ENCODE measurements at regions not wholly inside any gene's neighbourhood (a gene's known extent, or its start where the extent isn't known, plus 50 kb on each side); places are given as distances from the start of the nearest gene placed in this dataset.
"Not testable (repeated sequence)": the region's sequence is repeated elsewhere in the genome, so short reads cannot be mapped to it uniquely, and the experiment has no call there.

DNA sequence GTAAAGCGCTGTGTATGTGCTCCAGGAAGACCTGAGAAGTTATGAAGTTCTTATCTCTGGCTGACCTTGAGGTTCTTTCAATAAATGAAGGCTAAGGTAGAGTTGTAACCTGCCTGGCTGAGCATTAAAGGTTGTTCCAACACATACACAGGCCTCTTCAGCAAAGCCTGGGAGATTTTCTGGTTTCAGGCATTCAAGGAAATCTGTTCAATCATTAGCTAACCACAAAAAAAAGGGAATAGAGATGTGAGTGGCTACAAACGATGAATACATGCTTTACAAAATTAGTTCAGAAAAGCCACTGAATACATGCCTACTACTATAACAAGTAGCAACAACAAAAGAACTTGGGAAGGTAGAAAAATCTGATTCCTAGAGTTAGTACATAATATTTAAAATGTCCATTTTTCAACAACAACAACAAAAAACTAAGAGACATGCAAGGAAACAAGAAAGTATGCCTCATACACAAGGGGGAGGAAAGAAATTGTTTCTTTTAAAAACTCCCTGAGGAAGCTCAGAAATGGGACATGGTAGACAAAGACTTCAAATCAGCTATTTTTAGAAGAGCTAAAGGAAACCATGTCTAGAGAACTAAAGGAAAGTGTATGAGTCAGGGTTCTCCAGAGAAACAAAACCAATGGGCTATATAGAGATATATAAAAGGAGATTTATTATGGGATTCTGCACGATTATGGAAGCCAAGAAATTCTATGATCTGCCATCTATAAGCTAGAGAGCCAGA is 191.5 kb upstream of the IPO5 start:
- TF ChIP-seq, protein P1, sequence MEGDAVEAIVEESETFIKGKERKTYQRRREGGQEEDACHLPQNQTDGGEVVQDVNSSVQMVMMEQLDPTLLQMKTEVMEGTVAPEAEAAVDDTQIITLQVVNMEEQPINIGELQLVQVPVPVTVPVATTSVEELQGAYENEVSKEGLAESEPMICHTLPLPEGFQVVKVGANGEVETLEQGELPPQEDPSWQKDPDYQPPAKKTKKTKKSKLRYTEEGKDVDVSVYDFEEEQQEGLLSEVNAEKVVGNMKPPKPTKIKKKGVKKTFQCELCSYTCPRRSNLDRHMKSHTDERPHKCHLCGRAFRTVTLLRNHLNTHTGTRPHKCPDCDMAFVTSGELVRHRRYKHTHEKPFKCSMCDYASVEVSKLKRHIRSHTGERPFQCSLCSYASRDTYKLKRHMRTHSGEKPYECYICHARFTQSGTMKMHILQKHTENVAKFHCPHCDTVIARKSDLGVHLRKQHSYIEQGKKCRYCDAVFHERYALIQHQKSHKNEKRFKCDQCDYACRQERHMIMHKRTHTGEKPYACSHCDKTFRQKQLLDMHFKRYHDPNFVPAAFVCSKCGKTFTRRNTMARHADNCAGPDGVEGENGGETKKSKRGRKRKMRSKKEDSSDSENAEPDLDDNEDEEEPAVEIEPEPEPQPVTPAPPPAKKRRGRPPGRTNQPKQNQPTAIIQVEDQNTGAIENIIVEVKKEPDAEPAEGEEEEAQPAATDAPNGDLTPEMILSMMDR (IDR thresholded peaks at IDR 0.05; ENCODE audit: low read length, missing control alignments) = no peak
- DNase-seq (ENCODE audit: low read depth) = no peak
- no peak overlapping the region for H3K4me3 ChIP-seq (replicated peaks; ENCODE audit: low read depth, low read length)

DNA sequence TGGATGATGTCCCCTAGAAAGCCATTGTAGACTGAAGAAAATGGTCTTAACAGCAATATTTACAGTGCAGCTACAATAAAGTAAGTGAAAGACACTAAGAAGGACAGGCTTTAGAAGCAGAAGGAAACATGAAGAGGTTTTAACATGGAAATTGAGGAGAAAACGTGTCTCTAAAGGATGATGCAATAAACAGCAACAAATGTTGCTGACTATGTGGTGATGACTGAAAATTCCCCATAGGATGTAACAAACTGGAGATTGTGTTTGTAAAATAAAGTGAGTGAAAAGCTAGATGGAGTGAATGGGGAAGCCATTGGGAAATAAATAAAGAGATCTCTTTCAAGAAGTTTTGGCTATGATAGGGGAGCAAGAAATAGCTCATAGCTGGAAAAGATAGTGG is 186.7 kb upstream of the IPO5 start:
- no peak overlapping the region for H3K4me3 ChIP-seq (replicated peaks; ENCODE audit: low read depth, low read length)
- DNase-seq (ENCODE audit: low read depth) = no peak
- TF ChIP-seq, protein P1 (IDR thresholded peaks at IDR 0.05; ENCODE audit: low read length, missing control alignments) = no peak

DNA sequence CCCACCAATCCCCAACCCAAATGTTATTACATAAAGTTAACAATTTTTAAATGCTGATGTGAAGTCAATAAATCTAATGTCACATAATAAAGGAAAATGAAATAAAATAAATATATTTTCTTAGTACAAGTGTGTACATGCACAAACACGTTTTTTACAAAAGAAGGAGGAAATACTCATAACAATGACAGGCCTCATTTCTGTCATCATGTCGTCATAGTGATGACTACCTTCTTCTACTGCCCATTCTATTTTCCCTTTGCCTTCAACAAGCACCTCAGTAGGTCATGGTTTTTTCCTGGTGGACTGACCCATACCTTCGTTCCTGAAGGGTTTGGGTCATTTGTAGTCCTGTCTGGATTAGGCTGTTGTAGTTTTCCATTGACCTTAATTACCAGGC is 185.3 kb upstream of the IPO5 start:
- DNase-seq (ENCODE audit: low read depth) = no peak
- no peak overlapping the region for H3K4me3 ChIP-seq (replicated peaks; ENCODE audit: low read depth, low read length)
- TF ChIP-seq, protein P1 (IDR thresholded peaks at IDR 0.05; ENCODE audit: low read length, missing control alignments) = no peak

DNA sequence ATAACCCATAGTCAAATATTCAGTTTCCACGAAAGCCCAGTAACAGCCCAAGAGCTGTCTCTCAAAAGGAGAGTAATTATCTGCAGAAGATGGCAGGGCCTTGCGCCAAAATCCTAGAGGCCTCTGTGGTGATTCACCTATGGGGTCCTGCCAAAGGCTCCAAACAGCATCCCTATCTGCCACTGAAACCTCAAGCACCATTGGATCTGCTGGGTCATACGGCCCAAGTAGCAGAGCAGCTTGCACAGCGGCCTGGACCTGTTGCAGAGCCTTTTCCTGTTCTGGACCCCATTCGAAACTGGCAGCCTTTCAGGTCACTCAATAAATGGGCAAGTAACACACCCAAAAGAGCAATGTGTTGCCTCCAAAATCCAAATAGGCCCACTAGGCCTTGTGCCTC is 183.2 kb upstream of the IPO5 start:
- H3K4me3 ChIP-seq (replicated peaks; ENCODE audit: low read depth, low read length); DNase-seq (ENCODE audit: low read depth): not testable (repeated sequence)

DNA sequence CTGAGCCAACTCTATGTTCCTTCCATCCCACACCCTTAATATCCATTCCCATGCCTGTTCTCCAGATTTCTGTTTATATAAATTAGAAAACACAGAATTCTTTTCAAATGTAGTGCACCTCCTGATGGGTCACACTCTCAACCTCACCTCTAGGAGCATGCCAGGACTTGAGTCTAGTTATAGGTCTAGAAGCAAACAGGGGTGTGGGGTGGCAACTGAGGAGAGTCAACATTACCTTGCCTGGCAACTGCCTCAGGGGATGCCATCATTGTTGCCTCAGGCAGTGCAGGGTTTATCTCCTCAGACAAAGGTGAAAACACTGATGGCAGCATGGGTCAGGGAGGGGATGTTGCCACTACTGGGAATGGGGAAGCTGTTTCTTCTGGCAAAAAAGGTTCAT is 181.0 kb upstream of the IPO5 start:
- not testable (repeated sequence) for H3K4me3 ChIP-seq (replicated peaks; ENCODE audit: low read depth, low read length); DNase-seq (ENCODE audit: low read depth)

DNA sequence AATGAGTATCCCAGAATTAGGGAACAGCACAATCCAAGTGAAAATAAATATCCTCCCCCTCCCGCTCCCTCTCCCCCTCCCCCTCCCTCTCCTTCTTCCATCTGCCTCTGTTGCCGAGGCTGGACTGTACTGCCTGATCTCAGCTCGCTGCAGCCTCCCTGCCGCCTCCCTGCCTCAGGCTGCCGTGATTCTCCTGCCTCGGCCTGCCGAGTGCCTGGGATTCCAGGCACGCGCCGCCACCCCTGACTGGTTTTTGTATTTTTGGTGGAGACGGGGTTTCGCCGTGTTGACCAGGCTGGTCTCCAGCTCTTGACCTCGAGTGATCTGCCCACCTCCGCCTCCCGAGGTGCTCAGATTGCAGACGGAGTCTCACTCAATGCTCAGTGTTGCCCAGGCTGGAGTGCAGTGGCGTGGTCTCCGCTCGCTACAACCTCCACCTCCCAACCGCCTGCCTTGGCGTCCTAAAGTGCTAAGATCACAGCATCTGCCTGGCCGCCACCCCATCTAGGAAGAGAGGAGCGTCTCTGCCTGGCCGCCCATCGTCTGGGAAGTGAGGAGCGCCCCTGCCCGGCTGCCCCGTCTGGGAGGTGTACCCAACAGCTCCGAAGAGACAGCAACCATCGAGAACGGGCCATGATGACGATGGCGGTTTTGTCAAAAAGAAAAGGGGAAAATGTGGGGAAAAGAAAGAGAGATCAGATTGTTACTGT is 178.9 kb upstream of the IPO5 start:
- DNase-seq (ENCODE audit: low read depth); H3K4me3 ChIP-seq (replicated peaks; ENCODE audit: low read depth, low read length): not testable (repeated sequence)

DNA sequence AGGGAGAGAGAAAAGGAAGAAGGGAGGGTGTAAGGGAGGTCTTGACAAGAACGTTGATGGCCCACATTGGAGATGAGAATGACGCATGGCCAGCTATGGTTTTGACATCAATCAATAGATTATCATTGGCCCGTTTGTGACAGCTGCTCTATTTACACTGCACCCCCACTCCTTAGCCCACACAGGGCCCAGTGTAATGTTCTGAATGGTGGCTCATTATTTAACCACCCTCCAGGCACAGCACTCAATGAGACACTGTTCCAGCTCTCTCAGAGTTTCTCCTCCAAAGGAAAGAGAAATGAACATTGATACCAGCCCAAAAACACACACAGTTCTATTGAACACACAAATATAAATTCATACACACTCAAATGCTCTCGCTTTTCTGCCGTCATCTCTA is 173.0 kb upstream of the IPO5 start:
- no peak overlapping the region for H3K4me3 ChIP-seq (replicated peaks; ENCODE audit: low read depth, low read length)
- TF ChIP-seq, protein P1 (IDR thresholded peaks at IDR 0.05; ENCODE audit: low read length, missing control alignments) = no peak
- no peak for DNase-seq (ENCODE audit: low read depth)

DNA sequence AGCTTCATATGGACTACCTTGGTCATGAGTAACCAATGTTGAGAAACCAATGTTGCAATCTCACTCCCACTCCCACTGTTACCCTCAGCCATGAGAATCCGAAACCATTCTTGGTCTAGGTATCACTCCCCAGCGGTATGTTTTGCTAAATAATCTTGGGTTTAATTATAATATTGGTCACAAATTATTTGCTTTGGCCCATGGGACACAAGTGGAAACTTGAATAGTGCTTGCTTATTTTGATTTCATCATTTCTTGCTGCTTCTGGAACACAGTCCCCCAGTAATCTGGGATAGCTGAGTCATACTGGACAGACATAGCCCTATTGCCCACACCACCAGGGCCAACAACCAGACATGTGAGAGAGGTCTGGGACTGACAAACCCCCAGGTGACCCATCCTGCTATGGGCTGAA is 171.6 kb upstream of the IPO5 start:
- TF ChIP-seq, protein P1 (IDR thresholded peaks at IDR 0.05; ENCODE audit: low read length, missing control alignments) = no peak
- no peak overlapping the region for H3K4me3 ChIP-seq (replicated peaks; ENCODE audit: low read depth, low read length)
- DNase-seq (ENCODE audit: low read depth) = peak; percentile 58
